GM21528 (cell line): ENCODE measurements at regions not wholly inside any gene's neighbourhood (a gene's known extent, or its start where the extent isn't known, plus 50 kb on each side); places are given as distances from the start of the nearest gene placed in this dataset.
"Not testable (repeated sequence)": the region's sequence is repeated elsewhere in the genome, so short reads cannot be mapped to it uniquely, and the experiment has no call there.

Experiments used
- ATAC-seq: cut with Tn5 transposase; IDR thresholded peaks from one replicate; pipeline ENCODE4 v1.9.1; 2021; ENCODE audit warnings: mild to moderate bottlenecking, moderate library complexity; ENCODE audit not compliant: unreplicated experiment, low FRiP score

GRCh38 chr5:37929791-37930190 is 90.0 kb upstream of the GDNF start:
- ATAC-seq: no peak

- not testable (repeated sequence) for ATAC-seq
These were observed 87.9 kb upstream of the GDNF start for GRCh38 chr5:37927753-37928152.

- ATAC-seq: no peak
These were observed 86.9 kb upstream of the GDNF start for GRCh38 chr5:37926732-37927131.

- no peak for ATAC-seq
These were observed 81.6 kb upstream of the GDNF start for GRCh38 chr5:37921452-37921851.

GRCh38 chr5:37918424-37918823 is 78.6 kb upstream of the GDNF start:
- ATAC-seq: no peak

- ATAC-seq: no peak
These were observed 76.7 kb upstream of the GDNF start for GRCh38 chr5:37916525-37916924.

- ATAC-seq: peak; percentile 72
These were observed 75.4 kb upstream of the GDNF start for GRCh38 chr5:37915097-37915736.

GRCh38 chr5:37909610-37910266 is 69.9 kb upstream of the GDNF start:
- ATAC-seq: peak; percentile 90

GRCh38 chr5:37906416-37906815 is 66.6 kb upstream of the GDNF start:
- no peak for ATAC-seq

- no peak for ATAC-seq
These were observed 65.4 kb upstream of the GDNF start for GRCh38 chr5:37905230-37905629.

GRCh38 chr5:37902323-37902722 is 62.5 kb upstream of the GDNF start:
- no peak for ATAC-seq

GRCh38 chr5:37900692-37901091 is 60.9 kb upstream of the GDNF start:
- no peak for ATAC-seq

GRCh38 chr5:37899037-37899436 is 59.2 kb upstream of the GDNF start:
- ATAC-seq: no peak

- no peak for ATAC-seq
These were observed 56.3 kb upstream of the GDNF start for GRCh38 chr5:37896159-37896558.

- ATAC-seq: no peak
These were observed 53.7 kb upstream of the GDNF start for GRCh38 chr5:37893434-37894134.

GRCh38 chr5:37892586-37892985 is 52.7 kb upstream of the GDNF start:
- ATAC-seq: no peak

- ATAC-seq: no peak
These were observed 52.0 kb upstream of the GDNF start for GRCh38 chr5:37891832-37892231.

GRCh38 chr5:37889612-37890317 is 49.9 kb upstream of the GDNF start:
- ATAC-seq: no peak
